HG02973 (cell line): ENCODE measurements at regions not wholly inside any gene's neighbourhood (a gene's known extent, or its start where the extent isn't known, plus 50 kb on each side); places are given as distances from the start of the nearest gene placed in this dataset.
A peak's percentile ranks its signal among the peaks of the same experiment; 100 is the strongest.

Source experiments
- ATAC-seq: cut with Tn5 transposase; IDR thresholded peaks from one replicate; pipeline ENCODE4 v1.9.1; 2021; ENCODE audit warnings: moderate library complexity; ENCODE audit not compliant: unreplicated experiment

DNA sequence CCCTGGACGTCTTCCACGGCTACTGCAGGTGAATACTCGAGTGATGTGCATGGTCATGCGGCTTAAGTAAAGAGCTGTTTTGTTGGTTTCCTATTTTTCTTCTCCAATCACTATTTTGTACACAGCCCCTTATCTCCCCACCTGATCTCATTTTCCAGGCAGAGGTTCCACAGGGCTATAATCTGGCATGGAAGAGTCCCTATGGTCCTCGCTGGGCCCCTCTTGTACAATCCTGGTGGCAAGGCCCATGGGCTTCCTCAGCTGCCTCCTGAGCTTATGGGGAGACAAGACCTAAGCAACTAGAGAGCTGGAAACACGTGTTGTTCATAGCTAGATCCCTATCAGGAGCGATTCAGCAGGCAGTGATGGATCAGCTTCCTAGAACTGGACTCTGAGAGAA lies 181.3 kb upstream of the ADO start:
- ATAC-seq: no peak

DNA sequence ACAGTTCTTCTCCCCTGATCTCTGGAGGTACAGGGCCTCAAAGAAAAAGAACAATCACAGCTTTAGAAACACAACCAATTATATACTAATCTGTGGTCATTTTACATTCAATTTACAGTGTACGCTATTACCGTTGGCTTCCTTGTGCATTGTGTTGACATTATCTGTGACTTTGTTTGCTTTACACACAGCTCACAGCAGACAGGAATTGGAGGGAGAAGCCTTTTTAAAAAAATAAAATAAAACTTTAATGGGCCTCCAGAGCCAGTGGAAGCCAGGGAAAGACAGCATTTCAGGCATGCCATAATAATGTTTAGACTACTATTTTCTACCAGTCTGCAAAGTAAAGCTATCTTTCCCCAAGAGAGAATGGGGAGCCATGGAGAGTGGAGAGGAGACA lies 179.0 kb upstream of the ADO start:
- no peak for ATAC-seq

DNA sequence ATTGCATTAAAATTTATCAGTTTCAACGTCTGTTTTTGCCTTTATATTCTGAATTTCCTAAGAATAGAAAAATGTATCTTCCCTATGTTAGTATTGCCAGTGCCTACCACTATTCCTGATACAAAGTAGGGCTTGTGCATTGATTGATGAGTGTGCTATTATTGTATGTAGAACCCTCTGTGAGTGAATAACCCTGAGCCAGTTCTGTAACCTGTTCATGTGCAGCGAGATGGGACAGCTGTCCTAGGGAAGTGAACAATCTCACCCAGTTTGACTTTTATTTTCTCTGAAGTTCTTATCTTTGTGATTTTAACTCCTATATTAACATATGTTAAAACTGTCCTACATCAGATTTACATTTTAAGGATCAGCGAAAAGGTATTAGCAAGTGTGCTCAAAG lies 178.4 kb upstream of the ADO start:
- ATAC-seq: no peak

DNA sequence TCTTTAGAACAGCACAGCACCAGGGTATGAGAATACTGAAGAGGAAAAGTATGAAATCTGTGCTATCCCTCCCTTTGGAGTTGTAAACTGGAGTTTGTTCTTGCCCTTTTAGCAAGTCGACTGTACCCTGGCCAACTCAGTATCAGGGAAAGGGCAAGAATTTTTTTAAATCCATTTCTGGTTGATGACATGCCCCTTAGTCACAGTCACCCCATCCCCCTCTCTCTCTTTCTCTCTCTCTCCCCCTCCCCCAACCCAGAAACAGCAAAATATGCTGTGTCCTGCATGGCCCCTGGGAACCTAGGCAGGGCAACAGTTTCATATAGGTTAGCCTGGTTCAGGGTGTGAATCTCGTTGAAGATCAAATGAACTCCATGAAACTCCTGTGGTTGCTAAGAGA lies 177.7 kb upstream of the ADO start:
- ATAC-seq: no peak

DNA sequence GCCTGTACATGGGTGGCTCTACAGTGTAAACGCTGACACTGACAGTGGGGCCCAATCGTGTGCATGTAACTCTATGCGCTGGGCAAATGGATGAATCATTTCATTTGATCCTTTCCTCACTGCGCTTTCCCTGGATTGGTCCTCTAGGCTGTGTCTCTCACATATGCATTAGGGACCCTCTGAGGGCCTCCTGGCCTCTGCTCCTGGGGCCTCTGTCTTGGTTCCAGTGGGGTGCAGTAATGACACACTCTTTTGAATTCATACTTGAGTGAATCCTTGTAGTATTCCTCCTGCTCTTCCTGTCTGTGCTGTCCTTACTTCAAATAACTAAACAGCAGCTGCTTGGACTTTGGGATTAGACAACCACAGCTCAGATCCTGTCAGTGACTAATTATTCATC lies 176.5 kb upstream of the ADO start:
- no peak for ATAC-seq

DNA sequence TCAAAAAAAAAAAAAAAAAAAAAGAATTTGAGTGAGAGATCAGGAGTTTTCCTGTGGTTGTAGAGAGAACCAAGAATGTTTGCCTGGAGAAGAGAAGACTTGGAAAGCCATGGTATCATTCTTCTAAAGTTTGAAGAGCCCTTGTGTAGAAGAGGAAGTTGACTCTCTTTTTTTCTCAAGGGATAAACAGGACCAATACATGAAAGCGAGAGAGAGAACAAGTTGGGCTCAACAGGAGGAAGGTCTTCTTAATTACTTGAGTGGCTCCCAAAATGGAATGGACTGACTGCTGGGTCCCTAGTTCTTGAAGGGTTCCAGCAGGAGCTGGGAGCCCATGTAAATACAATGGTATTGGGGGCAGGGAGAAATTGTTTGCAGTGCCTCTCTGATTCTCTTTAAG lies 173.3 kb upstream of the ADO start:
- ATAC-seq: no peak

DNA sequence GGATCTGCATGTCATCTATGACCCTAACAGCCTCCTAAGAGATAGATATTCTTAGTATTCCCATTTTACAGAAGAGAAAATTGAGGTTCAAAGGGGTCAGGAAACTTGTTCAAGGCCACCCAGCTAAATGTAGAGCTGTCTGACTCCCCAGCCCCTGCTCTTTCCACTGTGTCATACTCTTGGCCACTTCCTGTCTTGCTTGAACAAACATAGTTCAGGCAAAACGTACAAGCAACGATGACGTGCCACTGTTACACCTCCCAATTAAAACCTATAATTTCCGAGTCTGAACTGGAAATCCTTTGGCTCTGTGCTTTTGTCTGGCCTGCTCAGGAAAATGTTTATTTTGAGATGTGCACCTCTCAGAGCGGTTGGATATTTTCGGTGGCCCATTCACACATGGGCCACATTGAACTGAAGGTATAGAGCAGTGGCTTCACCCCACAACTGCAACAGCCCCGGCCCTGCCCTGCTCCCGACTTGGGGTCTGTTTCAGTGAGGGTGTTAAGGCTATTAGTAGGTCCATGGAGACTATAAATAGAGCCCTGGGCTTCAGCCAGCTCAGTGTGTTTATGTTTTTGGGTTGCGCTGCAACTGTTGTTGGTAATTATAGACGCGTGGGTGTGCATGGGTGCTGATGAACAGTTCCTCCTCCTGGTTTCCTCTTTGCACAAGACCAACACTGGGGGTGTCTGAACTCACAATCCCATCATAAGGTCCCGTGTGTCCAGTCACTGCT lies 172.3 kb upstream of the ADO start:
- peak; percentile 72 for ATAC-seq

DNA sequence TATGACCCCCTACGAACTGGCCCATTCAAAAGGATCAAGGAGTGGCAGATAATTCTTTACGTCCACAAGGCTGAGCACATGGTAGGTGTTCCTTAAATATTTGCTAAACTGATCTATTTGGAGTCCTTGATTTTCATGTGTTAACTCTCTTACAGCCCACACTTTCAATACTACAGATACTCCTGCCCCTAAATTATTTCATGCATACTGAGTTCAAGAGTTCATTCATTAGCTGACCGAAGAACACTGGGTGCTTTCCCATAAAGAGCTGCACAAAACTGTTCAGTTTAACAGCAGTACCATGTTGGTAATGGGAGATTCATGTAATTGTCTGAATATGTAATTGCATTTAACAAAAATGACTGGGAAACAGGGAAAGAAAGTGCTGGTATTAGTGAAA lies 170.5 kb upstream of the ADO start:
- no peak for ATAC-seq

DNA sequence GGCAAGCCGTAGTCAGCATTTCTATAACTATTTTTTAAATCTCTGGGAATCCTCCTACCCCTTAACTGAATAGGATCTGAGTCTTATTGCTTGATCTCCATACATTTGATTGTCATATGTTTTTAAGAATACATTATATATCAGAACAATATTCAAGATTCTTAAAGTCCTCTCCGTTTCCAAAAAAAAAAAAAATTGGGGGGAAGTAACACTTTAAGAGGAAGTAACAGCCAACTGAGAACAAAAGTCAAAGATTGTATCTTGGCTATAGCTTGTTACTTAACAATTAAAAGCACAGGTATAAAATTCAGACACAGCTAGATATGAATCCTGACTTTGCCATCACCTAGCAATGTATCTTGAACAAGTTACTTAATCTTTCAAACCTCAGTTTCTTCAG lies 169.9 kb upstream of the ADO start:
- no peak for ATAC-seq

DNA sequence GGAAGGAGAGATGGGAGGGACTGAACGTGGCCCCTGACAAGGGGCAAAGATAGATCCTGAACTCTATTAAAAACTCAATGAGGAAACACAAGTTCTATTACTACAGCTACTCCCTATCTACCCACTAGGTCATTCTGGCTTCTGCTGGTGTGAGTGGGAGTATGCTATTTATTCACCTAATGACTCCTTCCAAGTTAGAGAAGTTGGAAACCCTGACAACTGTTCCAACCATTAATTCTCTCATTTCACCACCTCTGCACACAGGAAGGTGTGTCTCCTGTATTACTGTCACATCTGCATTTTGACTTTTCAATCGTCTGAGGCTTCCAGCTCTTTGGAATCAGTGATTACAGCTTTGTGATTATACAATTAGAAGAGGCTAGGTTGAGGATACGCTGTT lies 169.4 kb upstream of the ADO start:
- no peak for ATAC-seq

DNA sequence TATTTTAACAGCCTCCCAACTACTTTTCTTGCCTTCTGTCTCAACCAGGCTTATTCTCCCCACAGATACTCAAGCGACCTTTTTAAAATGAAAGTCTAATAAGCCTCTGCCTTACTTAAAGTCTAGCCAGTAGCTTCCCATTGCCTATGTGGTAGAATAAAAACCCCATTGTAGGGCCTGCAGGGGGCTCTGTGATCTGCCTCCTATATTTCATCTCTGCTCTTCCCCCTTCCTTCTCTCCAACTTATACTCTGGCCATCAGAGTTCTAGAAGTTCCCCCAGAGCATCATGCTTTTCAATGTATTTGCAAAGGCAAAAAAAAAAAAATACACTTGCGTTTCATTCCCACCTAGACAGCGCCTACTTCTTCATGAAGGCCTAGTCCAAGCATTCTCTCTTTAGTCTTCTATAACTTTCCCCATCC lies 167.7 kb upstream of the ADO start:
- ATAC-seq: no peak

DNA sequence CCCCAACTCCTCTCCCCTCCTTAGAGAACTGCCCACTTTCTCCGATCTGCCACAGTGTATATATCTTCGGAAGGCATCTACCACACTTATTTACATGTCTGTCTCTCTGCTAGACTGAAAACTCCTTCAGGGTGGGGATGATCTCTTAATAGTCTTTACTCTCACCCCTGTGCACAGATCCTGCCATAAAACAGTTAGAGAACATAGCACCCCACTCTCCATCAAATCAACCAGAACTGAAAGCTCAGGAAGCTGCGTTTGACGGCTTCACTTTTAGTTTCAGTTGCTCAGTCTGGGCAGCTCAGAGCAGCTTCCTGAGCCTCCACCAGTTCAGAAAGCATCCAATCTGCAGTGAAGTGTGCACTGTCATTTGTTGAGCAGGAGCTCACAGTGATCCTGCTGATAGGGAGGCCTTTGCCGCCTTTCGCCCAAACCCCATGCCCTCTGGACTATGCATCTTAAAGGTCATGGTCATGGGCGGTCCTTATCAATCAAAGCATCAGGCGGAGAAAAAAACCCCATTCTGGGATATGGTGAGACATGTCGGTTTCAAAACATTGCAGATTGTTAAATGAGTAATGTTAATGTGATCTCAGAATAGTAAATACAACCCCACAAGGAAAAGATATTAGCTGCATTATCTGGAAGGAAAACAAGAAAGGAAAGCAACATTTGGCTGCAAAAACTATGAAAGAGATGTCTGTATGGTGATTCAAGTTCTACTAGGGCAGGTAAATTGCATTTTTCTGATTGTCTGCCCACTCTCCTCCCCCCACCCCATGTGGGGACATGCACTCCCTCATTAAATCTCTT lies 167.1 kb upstream of the ADO start:
- peak; percentile 40 for ATAC-seq

DNA sequence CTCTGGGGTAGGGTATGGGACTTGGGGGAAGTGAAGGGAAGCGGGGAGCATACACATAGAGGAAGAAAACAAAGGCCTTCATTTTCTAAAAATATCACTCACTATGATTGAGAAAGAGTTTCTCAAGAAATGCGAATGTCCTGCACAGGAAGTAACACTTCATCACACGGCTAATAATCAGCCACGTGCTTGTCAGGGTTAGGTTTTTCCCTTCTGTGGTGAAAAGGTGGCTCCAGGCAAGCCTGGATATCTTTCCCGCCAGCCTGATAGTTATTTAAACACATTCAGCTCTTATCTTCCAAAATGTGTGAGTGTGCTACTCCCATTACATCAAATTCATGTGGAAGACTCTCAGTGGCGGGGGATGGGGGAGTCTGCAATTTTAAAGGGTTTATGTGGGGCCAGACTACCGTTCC lies 166.4 kb upstream of the ADO start:
- peak; percentile 33 for ATAC-seq

DNA sequence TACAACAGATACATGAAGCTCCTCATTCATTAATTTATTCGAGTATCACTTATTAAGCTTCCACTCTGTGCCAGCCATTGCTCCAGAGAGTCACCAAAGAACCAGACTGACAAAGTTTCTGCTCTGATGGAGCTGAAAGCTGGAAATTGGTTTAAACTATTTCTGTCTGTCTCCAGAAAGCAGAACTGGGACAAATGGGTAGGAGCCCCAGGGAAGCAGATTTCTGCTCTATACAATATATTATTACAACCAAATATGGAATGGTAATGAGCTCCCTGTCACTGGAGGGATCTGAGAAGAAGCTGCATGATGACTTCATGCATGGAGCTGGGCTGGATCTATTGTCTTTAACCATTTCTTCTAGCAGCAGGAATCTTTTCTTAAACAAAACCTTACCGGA lies 165.4 kb upstream of the ADO start:
- ATAC-seq: no peak

DNA sequence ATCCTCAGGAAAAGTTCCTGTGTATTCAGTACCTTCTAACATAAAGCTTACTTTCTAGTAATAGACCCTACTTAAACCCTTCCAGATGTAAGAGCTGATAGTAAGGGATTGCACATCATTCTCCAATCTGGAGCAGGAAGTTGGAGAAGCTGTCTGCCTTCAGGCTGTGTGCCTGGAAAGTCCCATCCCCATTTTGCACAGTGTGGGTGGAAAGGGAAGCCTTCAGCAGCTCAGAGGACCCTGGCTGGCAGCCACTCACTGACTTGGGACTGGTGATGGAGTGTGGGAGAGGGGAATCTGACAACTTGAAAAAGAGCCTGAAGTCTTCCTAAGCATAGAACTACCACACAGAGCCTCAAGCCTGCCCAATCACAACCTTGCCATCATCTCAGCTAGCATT lies 164.1 kb upstream of the ADO start:
- ATAC-seq: no peak

DNA sequence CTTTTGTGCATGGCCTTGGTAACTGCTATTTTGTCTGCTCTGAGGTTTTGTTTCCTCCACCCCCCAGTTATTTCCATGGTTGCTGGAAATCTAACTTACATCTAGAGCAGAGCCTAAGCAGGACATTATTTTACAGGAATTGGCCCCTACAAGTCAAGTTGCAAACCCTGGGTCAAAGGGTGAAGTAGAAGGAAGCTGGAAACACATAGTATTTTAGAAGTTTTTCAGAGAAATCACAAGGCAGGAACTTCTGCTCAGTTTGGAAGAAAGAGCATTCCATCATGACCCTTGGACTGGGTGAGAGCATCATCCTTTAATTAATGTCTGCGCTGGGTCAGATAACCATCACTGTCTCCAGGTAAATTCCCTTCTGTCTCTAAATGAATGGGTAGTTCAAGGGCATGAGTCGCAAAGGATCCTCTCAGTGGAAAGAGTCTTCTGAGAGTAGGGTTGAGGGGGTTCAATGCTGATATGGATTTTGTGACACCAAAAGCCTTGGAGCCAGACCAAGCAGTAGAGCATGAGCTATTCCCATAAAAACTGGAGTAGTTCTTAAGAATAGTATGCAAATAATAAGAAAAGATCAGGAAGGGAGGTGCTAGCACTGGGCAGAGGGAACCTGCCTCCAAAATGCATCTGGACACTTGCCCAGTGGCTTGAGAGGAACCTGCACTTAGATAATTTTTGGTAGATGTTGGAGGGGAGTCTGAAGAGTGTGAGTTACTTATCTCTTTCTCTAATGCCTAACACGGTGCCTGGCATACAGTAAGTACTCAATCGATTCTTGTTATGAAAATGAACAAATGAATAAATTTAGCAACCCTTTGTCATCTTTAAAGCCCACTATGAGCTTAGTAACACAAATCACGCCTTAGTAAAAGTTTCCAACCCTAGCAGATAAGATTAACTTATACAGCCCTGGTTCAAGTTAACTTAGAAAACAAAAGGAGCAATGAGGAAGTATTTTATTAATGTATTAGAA lies 160.6 kb upstream of the ADO start:
- no peak for ATAC-seq

DNA sequence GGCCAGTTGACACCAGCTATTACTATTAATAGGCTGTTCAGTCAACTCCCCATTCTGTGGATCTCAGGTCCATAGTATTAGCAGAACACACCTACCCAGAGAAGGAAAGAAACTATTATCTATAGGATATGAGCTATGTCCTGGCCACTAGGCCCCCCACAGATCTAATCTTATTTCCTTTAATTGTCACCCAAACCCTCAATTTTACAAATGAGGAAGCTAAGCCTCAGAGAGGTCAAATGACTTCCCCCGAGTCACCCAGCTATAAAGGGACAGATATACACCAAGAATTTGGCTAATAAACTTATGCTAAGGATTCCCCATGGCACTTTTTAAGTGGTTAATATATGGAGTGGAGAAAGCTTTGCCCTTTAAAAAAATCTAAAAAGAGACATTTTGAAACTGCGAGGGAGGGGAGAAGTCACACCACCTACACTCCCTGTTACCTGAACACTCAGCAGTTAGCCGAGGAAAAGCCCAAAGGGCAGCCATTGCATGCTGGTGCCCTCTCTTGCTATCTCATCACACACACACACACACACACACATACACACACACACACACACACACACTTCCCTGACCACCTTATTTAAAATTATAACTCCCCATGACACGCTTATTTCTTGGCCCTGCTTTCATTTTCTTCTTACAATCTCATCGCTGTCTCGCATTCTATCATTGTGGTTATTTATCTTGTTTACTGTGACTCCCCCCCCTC lies 157.0 kb upstream of the ADO start:
- ATAC-seq: no peak

DNA sequence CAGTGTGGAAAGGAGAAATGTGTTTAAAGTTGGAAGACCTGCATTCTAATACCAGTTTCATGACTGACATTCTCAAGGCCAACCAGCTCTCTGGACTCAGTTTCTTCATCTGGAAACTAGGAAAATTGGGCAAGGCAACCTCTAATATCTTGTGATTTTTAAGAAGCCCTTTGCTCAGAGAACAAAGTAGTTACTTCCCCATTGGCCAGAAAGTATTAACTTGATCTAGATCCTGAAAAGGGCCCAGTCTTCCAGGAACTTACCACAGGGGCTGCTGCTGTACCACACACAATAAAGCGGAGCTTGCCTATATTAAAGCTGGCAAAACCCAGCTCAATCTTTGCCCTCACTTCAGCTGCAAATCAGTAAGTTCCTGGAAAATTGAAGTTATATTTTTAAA lies 155.6 kb upstream of the ADO start:
- ATAC-seq: no peak

DNA sequence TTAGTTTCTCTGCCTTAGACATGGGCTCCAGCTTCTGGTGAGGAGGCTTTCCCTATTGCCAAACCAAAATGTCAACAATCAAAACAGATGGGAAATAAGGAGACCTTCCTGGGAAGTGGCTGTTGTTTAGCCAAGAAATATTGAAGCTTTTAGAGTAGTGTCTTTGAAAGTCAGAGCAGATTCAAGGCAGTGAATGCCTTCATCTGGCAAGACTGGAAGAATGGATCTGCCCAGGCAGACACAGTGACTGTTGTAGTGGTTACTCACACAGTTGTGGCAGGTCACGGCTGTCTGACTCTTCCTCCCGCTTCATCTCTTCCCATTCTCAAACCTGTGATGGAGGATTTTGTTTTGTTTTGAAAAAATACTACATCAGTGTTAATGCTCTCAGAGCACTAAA lies 154.1 kb upstream of the ADO start:
- no peak for ATAC-seq

DNA sequence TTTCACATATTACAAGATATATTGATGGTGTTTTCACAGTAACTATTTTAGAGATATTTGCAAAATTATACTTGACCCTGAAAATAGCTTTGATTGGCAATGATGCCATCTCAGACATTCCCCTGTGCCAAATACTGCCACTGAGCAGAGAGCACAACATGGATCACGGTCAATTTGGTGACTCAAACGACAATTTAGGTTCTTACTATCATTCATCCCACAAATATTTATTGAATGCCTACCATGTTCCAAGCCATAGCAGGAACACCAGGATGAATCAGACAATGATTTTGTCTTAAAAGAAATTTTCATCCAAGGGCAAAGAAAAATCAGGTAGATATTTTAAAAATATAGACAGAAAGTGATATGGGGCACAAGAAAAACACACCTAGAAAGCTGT lies 153.2 kb upstream of the ADO start:
- no peak for ATAC-seq

DNA sequence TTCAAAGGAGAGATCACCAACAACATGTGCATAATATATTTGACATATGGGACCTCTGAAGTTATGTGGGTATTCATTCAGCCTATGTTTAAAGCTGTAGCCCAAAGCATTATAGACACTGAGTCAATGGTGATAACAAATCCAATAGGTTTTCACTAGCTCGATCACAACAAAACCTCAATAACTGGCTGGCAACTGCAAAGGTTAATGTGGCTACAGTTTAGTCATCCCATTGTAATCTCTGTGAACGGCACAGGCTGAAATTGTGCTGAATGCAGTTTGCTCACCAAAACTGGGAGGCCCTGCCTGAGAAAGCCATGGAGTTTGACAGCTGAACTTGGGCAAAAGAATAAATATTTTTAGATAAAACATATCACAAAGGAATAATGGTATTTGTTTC lies 152.4 kb upstream of the ADO start:
- ATAC-seq: no peak
